GM12878 (cell line): ENCODE measurements at regions not wholly inside any gene's neighbourhood (a gene's known extent, or its start where the extent isn't known, plus 50 kb on each side); places are given as distances from the start of the nearest gene placed in this dataset.

Experiments used
- ATAC-seq: fragments of 200-7000 bp; cut with Tn5 transposase; 3 replicates; pipeline ENCODE4 v1.9.1; 2020; ENCODE audit warnings: mild to moderate bottlenecking, moderate library complexity
- BruUV-seq: library from RNA; stranded (reverse); fragments of 400-500 nt; replicated peaks from 2 replicates; lab custom pipeline; 2021; lab: Mats Ljungman, UMichigan
- CTCF ChIA-PET: fragments of 300-600 bp; sonication (Branson Sonifier 250); formaldehyde crosslinking; extraction: SDS; loops from one replicate; lab custom pipeline; 2021; ENCODE audit warnings: inconsistent platforms; lab: Yijun Ruan, JAX
- POLR2A ChIA-PET: fragments of 350-600 bp; formaldehyde crosslinking; extraction: SDS; loops from one replicate; lab custom pipeline; 2021; ENCODE audit warnings: inconsistent platforms; lab: Charles Lee
- RAD21 ChIA-PET: fragments of 300-600 bp; sonication (Branson Sonifier 250); formaldehyde crosslinking; loops from one replicate; lab custom pipeline; 2023; ENCODE audit warnings: antibody characterized with exemption; ENCODE audit not compliant: unreplicated experiment; lab: Charles Lee
- SMC1A ChIA-PET: fragments of 300-600 bp; sonication (Branson Sonifier 250); formaldehyde crosslinking; loops from one replicate; lab custom pipeline; 2023; ENCODE audit not compliant: unreplicated experiment, uncharacterized antibody; lab: Charles Lee
- DNase-seq: peaks from one replicate; pipeline ENCODE4 v3.0.0-alpha.2; 2011; ENCODE audit warnings: low read depth, low spot score
- FAIRE-seq: peaks from 3 replicates; lab custom pipeline; 2011; peaks lifted over from hg19 to GRCh38; lab: Jason Lieb, UNC
- H2AFZ ChIP-seq: 2 replicates; pipeline ENCODE4 v1.6.0; 2011; ENCODE audit warnings: low read depth, low read length, control low read depth; ENCODE audit not compliant: control insufficient read depth
- H3K27ac ChIP-seq: 2 replicates; pipeline ENCODE4 v1.5.1; 2011; ENCODE audit warnings: control low read depth; ENCODE audit not compliant: control insufficient read depth, insufficient read depth
- H3K27me3 ChIP-seq, 2 experiments: replicated peaks in 1 of 2; 2 replicates each; pipeline versions ENCODE4 v1.6.0 to v1.6.1; 2011; ENCODE audit warnings: low read length in 1 of 2; ENCODE audit not compliant: control insufficient read depth in 2 of 2, insufficient read depth in 2 of 2
- H3K36me3 ChIP-seq, 2 experiments: 2 replicates each; pipeline ENCODE4 v1.5.1; 2011; ENCODE audit warnings: low read length in 1 of 2; ENCODE audit not compliant: control insufficient read depth in 2 of 2, insufficient read depth in 2 of 2
- H3K4me1 ChIP-seq: 2 replicates; pipeline ENCODE4 v1.6.1; 2011; ENCODE audit warnings: mild to moderate bottlenecking, low read length, moderate library complexity, mixed read lengths; ENCODE audit not compliant: control insufficient read depth, insufficient read depth
- H3K4me2 ChIP-seq: 2 replicates; pipeline ENCODE4 v1.6.0; 2011; ENCODE audit warnings: control low read depth; ENCODE audit not compliant: control insufficient read depth, insufficient read depth
- H3K4me3 ChIP-seq: fragments of 200-600 bp; sonication (generic); 2 replicates; pipeline ENCODE4 v1.5.1; 2016
- H3K79me2 ChIP-seq: 2 replicates; pipeline ENCODE4 v1.6.0; 2011; ENCODE audit warnings: low read length; ENCODE audit not compliant: control insufficient read depth, insufficient read depth
- H3K9ac ChIP-seq: 2 replicates; pipeline ENCODE4 v1.8.0; 2011; ENCODE audit warnings: low read length, control low read depth, mixed read lengths; ENCODE audit not compliant: control insufficient read depth, insufficient read depth
- H3K9me3 ChIP-seq: replicated peaks from 3 replicates; pipeline ENCODE4 v1.5.1; 2011; ENCODE audit warnings: mild to moderate bottlenecking, low read length; ENCODE audit not compliant: control insufficient read depth, insufficient read depth
- H4K20me1 ChIP-seq: 2 replicates; pipeline ENCODE4 v1.6.0; 2011; ENCODE audit not compliant: control insufficient read depth, insufficient read depth
- BCLAF1 ChIP-seq: fragments of 450-650 bp; IDR thresholded peaks from 2 replicates; pipeline ENCODE4 v1.6.1; 2017; ENCODE audit warnings: antibody characterized with exemption, mild to moderate bottlenecking, moderate library complexity
- MYB ChIP-seq: fragments of 150-350 bp; IDR thresholded peaks from 2 replicates; pipeline ENCODE4 v1.6.1; 2014; ENCODE audit warnings: mild to moderate bottlenecking, low read depth, low read length, borderline replicate concordance
- PKNOX1 ChIP-seq: fragments of 450-650 bp; IDR thresholded peaks from 2 replicates; pipeline ENCODE4 v1.6.1; 2016; ENCODE audit warnings: mild to moderate bottlenecking
- POLR2AphosphoS2 ChIP-seq: IDR thresholded peaks from 2 replicates; pipeline ENCODE4 v1.6.1; 2011; ENCODE audit warnings: low read depth, mild to moderate bottlenecking, low read length, improper control_type of control experiment, moderate library complexity
- RB1 ChIP-seq: fragments of 450-650 bp; formaldehyde crosslinking; IDR thresholded peaks from 2 replicates; pipeline ENCODE4 v1.6.1; 2017; ENCODE audit warnings: mild to moderate bottlenecking, borderline replicate concordance
- SMAD1 ChIP-seq: fragments of 450-650 bp; IDR thresholded peaks from 2 replicates; pipeline ENCODE4 v1.6.1; 2018; ENCODE audit warnings: mild to moderate bottlenecking, low read depth; ENCODE audit not compliant: partially characterized antibody
- USF1 ChIP-seq: IDR thresholded peaks from 2 replicates; pipeline ENCODE4 v1.6.1; 2011; ENCODE audit warnings: borderline replicate concordance, low read depth, mild to moderate bottlenecking, moderate library complexity, mixed read lengths, low read length; ENCODE audit not compliant: insufficient read depth; ENCODE audit errors: extremely low read length
- ZBED1 ChIP-seq: IDR thresholded peaks from 2 replicates; pipeline ENCODE4 v1.6.1; 2016; ENCODE audit warnings: borderline replicate concordance
- WGBS: methylation state at CpG from one replicate; pipeline ENCODE4 v1.1.6; 2016; ENCODE audit warnings: low lambda C conversion rate; ENCODE audit not compliant: insufficient replicate concordance, insufficient coverage; ENCODE audit errors: missing lambda C conversion rate; 5-methylcytosine and 5-hydroxymethylcytosine counted together
- in situ Hi-C: fragments of 300-500 bp; cut with MboI; formaldehyde crosslinking; loops from 9 replicates; pipeline ENCODE4 v1.14.3; 2018; ENCODE audit warnings: mixed read lengths
- intact Hi-C: fragments of 100-400 bp; cut with micrococcal nuclease; formaldehyde crosslinking; loops from one replicate; pipeline ENCODE4 v1.14.2; 2022; ENCODE audit not compliant: unreplicated experiment
- TF ChIP-seq, protein P1 (sequence below): IDR thresholded peaks from 2 replicates; pipeline ENCODE4 v1.6.1; 2012; ENCODE audit warnings: low read length, inconsistent platforms
- TF ChIP-seq, protein P2 (sequence below): IDR thresholded peaks from 2 replicates; pipeline ENCODE4 v1.6.1; 2011; ENCODE audit warnings: borderline replicate concordance, low read depth, mild to moderate bottlenecking, moderate library complexity, low read length; ENCODE audit not compliant: insufficient read depth, poor library complexity, severe bottlenecking

- TF ChIP-seq, protein P1, sequence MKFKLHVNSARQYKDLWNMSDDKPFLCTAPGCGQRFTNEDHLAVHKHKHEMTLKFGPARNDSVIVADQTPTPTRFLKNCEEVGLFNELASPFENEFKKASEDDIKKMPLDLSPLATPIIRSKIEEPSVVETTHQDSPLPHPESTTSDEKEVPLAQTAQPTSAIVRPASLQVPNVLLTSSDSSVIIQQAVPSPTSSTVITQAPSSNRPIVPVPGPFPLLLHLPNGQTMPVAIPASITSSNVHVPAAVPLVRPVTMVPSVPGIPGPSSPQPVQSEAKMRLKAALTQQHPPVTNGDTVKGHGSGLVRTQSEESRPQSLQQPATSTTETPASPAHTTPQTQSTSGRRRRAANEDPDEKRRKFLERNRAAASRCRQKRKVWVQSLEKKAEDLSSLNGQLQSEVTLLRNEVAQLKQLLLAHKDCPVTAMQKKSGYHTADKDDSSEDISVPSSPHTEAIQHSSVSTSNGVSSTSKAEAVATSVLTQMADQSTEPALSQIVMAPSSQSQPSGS = no peak
Measured at GRCh38 chr2:167860082-167860481, 387.3 kb downstream of the STK39 start (continued).

GRCh38 chr2:167859676-167860075, 387.7 kb downstream of the STK39 start:
- Histone ChIP-seq H3K9ac (no peak overlapping the region), H3K4me1 (no peaks in the 10 kb centered on the region), H3K36me3 (no peaks in the 10 kb centered on the region), H2AFZ (no peak overlapping the region), H3K79me2 (no peaks in the 10 kb centered on the region), H3K4me3 (no peak overlapping the region), H3K4me2 (no peak overlapping the region), H3K27me3 (no peaks in the 10 kb centered on the region), H4K20me1 (no peaks in the 10 kb centered on the region), H3K27ac (no peak overlapping the region), H3K9me3 (no peaks in the 10 kb centered on the region)
- WGBS = 30% methylated on average over 1 of the region's 1 CpG
- ATAC-seq (no peak), FAIRE-seq (no peak), DNase-seq (no peak)
- POLR2A ChIA-PET = no interaction called here
- BruUV-seq = no TSS peak
- CTCF ChIA-PET = interaction anchor here (1.6 kb wide), 1 partner anchor 11 kb away, joined by 4 read pairs; no protein-coding TSS in a partner anchor
- RAD21 ChIA-PET = no interaction called here
- intact Hi-C loops (no loop called here), in situ Hi-C loops (no loop called here)
- SMC1A ChIA-PET = no interaction called here
- no peak for TF ChIP-seq PKNOX1
- TF ChIP-seq MYB = no peak
- no peak for TF ChIP-seq RB1
- TF ChIP-seq POLR2AphosphoS2 = no peak
- TF ChIP-seq ZBED1 = no peak
- TF ChIP-seq, protein P2, sequence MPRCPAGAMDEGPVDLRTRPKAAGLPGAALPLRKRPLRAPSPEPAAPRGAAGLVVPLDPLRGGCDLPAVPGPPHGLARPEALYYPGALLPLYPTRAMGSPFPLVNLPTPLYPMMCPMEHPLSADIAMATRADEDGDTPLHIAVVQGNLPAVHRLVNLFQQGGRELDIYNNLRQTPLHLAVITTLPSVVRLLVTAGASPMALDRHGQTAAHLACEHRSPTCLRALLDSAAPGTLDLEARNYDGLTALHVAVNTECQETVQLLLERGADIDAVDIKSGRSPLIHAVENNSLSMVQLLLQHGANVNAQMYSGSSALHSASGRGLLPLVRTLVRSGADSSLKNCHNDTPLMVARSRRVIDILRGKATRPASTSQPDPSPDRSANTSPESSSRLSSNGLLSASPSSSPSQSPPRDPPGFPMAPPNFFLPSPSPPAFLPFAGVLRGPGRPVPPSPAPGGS = no peak
- no peak for TF ChIP-seq BCLAF1
- TF ChIP-seq SMAD1 = no peak
- TF ChIP-seq USF1 = no peak
